Ovary (tissue), 3 donors: ENCODE measurements at regions not wholly inside any gene's neighbourhood (a gene's known extent, or its start where the extent isn't known, plus 50 kb on each side); places are given as distances from the start of the nearest gene placed in this dataset.

Experiments used
- CTCF ChIP-seq, 3 donors: fragments of 450-650 bp in 2 of 3; fragments of 200-600 bp in 1 of 3; IDR thresholded peaks; one replicate each; pipeline versions ENCODE4 v1.5.1 to v1.8.0; 2016 to 2022; ENCODE audit warnings: antibody characterized with exemption in 3 of 3, mild to moderate bottlenecking in 1 of 3
- EP300 ChIP-seq: sonication (generic); formaldehyde crosslinking; IDR thresholded peaks from one replicate; pipeline ENCODE4 v1.6.1; 2017; ENCODE audit warnings: antibody characterized with exemption
- POLR2A ChIP-seq: fragments of 450-650 bp; IDR thresholded peaks from one replicate; pipeline ENCODE4 v1.6.1; 2017; ENCODE audit warnings: antibody characterized with exemption, mild to moderate bottlenecking, moderate library complexity
- donor health status: DM: no; HTN: no; CAD: no.

- no peak for TF ChIP-seq CTCF (IDR thresholded peaks at IDR 0.05)
- TF ChIP-seq POLR2A, result no peak
- no peak for TF ChIP-seq EP300
These were observed 347.7 kb upstream of the KIF2B start for GRCh38 chr17:53475002-53475401.
